ENCODE measurements at regions not wholly inside any gene's neighbourhood (a gene's known extent, or its start where the extent isn't known, plus 50 kb on each side); places are given as distances from the start of the nearest gene placed in this dataset.

GRCh38 chr2:59575191-59575590 is 978.3 kb downstream of the BCL11A start:
- no peak for DNase-seq (ENCODE audit: low spot score)

- DNase-seq (ENCODE audit: low spot score), result no peak
Observed at GRCh38 chr2:59572227-59572626, 981.2 kb downstream of the BCL11A start.

GRCh38 chr2:59570818-59571217 is 982.6 kb downstream of the BCL11A start:
- no peak for DNase-seq (ENCODE audit: low spot score)

- DNase-seq (ENCODE audit: low spot score), result no peak
Observed at GRCh38 chr2:59569124-59569523, 984.3 kb downstream of the BCL11A start.

GRCh38 chr2:59568461-59568860 is 985.0 kb downstream of the BCL11A start:
- no peak for DNase-seq (ENCODE audit: low spot score)

GRCh38 chr2:59567151-59567550 is 986.3 kb downstream of the BCL11A start:
- no peak for DNase-seq (ENCODE audit: low spot score)

- no peak for DNase-seq (ENCODE audit: low spot score)
Observed at GRCh38 chr2:59566739-59567138, 986.7 kb downstream of the BCL11A start.

- DNase-seq (ENCODE audit: low spot score), result no peak
Observed at GRCh38 chr2:59561281-59561680, 992.2 kb downstream of the BCL11A start.

- no peak for DNase-seq (ENCODE audit: low spot score)
Observed at GRCh38 chr2:59560769-59561168, 992.7 kb downstream of the BCL11A start.

GRCh38 chr2:59540864-59541263 is 1012.6 kb downstream of the BCL11A start:
- no peak for DNase-seq (ENCODE audit: low spot score)

GRCh38 chr2:59538398-59538911 is 1015.0 kb downstream of the BCL11A start:
- no peak for DNase-seq (ENCODE audit: low spot score)

GRCh38 chr2:59532808-59533207 is 1020.6 kb downstream of the BCL11A start:
- DNase-seq (ENCODE audit: low spot score), result no peak

GRCh38 chr2:59530258-59530657 is 1023.2 kb downstream of the BCL11A start:
- DNase-seq (ENCODE audit: low spot score), result no peak

- DNase-seq (ENCODE audit: low spot score), result no peak
Observed at GRCh38 chr2:59529726-59530125, 1023.7 kb downstream of the BCL11A start.

- no peak for DNase-seq (ENCODE audit: low spot score)
Observed at GRCh38 chr2:59528525-59528924, 1024.9 kb downstream of the BCL11A start.

GRCh38 chr2:59502981-59503380 is 1050.5 kb downstream of the BCL11A start:
- no peak for DNase-seq (ENCODE audit: low spot score)

GRCh38 chr2:59490994-59491393 is 1062.5 kb downstream of the BCL11A start:
- no peak for DNase-seq (ENCODE audit: low spot score)

GRCh38 chr2:59490192-59490591 is 1063.3 kb downstream of the BCL11A start:
- DNase-seq (ENCODE audit: low spot score), result no peak

GRCh38 chr2:59484673-59485072 is 1068.8 kb downstream of the BCL11A start:
- no peak for DNase-seq (ENCODE audit: low spot score)

- no peak for DNase-seq (ENCODE audit: low spot score)
Observed at GRCh38 chr2:59463426-59463825, 1090.0 kb downstream of the BCL11A start.

GRCh38 chr2:59462422-59463197 is 1090.8 kb downstream of the BCL11A start:
- no peak for DNase-seq (ENCODE audit: low spot score)

- no peak for DNase-seq (ENCODE audit: low spot score)
Observed at GRCh38 chr2:59461127-59461526, 1092.3 kb downstream of the BCL11A start.

- DNase-seq (ENCODE audit: low spot score), result no peak
Observed at GRCh38 chr2:59458800-59459199, 1094.7 kb downstream of the BCL11A start.

GRCh38 chr2:59456285-59456684 is 1097.2 kb downstream of the BCL11A start:
- DNase-seq (ENCODE audit: low spot score), result no peak
